Cardiac fibroblast (primary cell): ENCODE measurements at regions not wholly inside any gene's neighbourhood (a gene's known extent, or its start where the extent isn't known, plus 50 kb on each side); places are given as distances from the start of the nearest gene placed in this dataset.
A peak's percentile ranks its signal among the peaks of the same experiment; 100 is the strongest.

Experiments
- DNase-seq, 2 donors: peaks; one replicate each; pipeline versions ENCODE4 v3.0.0 to v3.0.0-alpha.2; 2010; ENCODE audit warnings: low read depth in 2 of 2
- H3K4me3 ChIP-seq, 2 donors: replicated peaks in 1 of 2; 1 replicate in 1 of 2; 2 replicates in 1 of 2; pipeline ENCODE4 v1.5.1; 2011; ENCODE audit warnings: low read depth in 2 of 2, low read length in 2 of 2, mild to moderate bottlenecking in 2 of 2, moderate library complexity in 1 of 2
- CTCF ChIP-seq: IDR thresholded peaks from one replicate; pipeline ENCODE4 v1.5.1; 2011; ENCODE audit warnings: low read depth, mild to moderate bottlenecking, low read length, inconsistent platforms

GRCh38 chr1:199202331-199202730 lies 563.5 kb downstream of the PTPRC start:
- H3K4me3 ChIP-seq: no peak overlapping the region
- no peak for DNase-seq
- TF ChIP-seq CTCF: no peak

- no peak for TF ChIP-seq CTCF
- DNase-seq: no peak
- H3K4me3 ChIP-seq: no peak overlapping the region
These were observed 565.4 kb downstream of the PTPRC start for GRCh38 chr1:199204231-199204630.

- no peak for TF ChIP-seq CTCF
- H3K4me3 ChIP-seq: no peak overlapping the region
- peak in 1 of 2 donors; percentile 23 for DNase-seq
These were observed 567.1 kb downstream of the PTPRC start for GRCh38 chr1:199205740-199206441.

- DNase-seq: no peak
- H3K4me3 ChIP-seq: no peak overlapping the region
- no peak for TF ChIP-seq CTCF
These were observed 570.0 kb downstream of the PTPRC start for GRCh38 chr1:199208847-199209246.

GRCh38 chr1:199218065-199218464 lies 579.2 kb downstream of the PTPRC start:
- no peak for TF ChIP-seq CTCF

GRCh38 chr1:199218533-199218932 lies 579.7 kb downstream of the PTPRC start:
- no peak for DNase-seq
- TF ChIP-seq CTCF: no peak
- H3K4me3 ChIP-seq: no peak overlapping the region

More at GRCh38 chr1:199218065-199218464, 579.2 kb downstream of the PTPRC start:
- no peak for DNase-seq
- H3K4me3 ChIP-seq: no peak overlapping the region

- H3K4me3 ChIP-seq: no peak overlapping the region
- no peak for DNase-seq
- TF ChIP-seq CTCF: no peak
These were observed 581.2 kb downstream of the PTPRC start for GRCh38 chr1:199220031-199220430.
